ENCODE measurements at regions not wholly inside any gene's neighbourhood (a gene's known extent, or its start where the extent isn't known, plus 50 kb on each side); places are given as distances from the start of the nearest gene placed in this dataset.

- TF ChIP-seq EHMT2 (IDR thresholded peaks at IDR 0.05) (peak; percentile 85; the same call in 1 of the 2 replicates), TCF3 (CRISPR knock-in tag; IDR thresholded peaks at IDR 0.05) (peak; percentile 49), BCOR (IDR thresholded peaks at IDR 0.05) (peak; percentile 75), ZNF707 (CRISPR knock-in tag; conservative IDR thresholded peaks at IDR 0.05) (no peak), BHLHE40 (IDR thresholded peaks at IDR 0.05; ENCODE audit: low read length) (peak; percentile 86), MBD2 (IDR thresholded peaks at IDR 0.05; ENCODE audit: borderline replicate concordance, low read depth) (no peak), JUND (IDR thresholded peaks at IDR 0.05; ENCODE audit: borderline replicate concordance, low read depth, low read length) (peak; percentile 64; the same call in 1 of the 2 replicates), JUND (tag; IDR thresholded peaks at IDR 0.05; ENCODE audit: borderline replicate concordance, low read depth, low read length) (peak; percentile 50; the same call in 1 of the 3 replicates), PHF21A (IDR thresholded peaks at IDR 0.05; ENCODE audit: borderline replicate concordance, low read depth) (no peak; the same call in 1 of the 2 replicates), SRSF7 (optimal IDR thresholded peaks at IDR 0.05; ENCODE audit: low read depth, low read length) (no peak), BACH1 (tag; IDR thresholded peaks at IDR 0.05) (0 out of 2 replicates have a peak, but pooled peaks have one; percentile 31), ATF4 (CRISPR knock-in tag; IDR thresholded peaks at IDR 0.05) (no peak), ZC3H11A (IDR thresholded peaks at IDR 0.05; ENCODE audit: low read depth, low read length) (no peak), GATAD2A (IDR thresholded peaks at IDR 0.05) (peak; percentile 99), ZNF75A (CRISPR knock-in tag; IDR thresholded peaks at IDR 0.05) (no peak), DPF2 (IDR thresholded peaks at IDR 0.05) (peak; percentile 97), SOX6 (IDR thresholded peaks at IDR 0.05) (peak; percentile 88), HLTF (IDR thresholded peaks at IDR 0.05) (peak; percentile 81), ZNF695 (CRISPR knock-in tag; IDR thresholded peaks at IDR 0.05) (no peak), MEF2D (tag; conservative IDR thresholded peaks at IDR 0.05; ENCODE audit: low read depth) (no peak), NFIC (IDR thresholded peaks at IDR 0.05) (peak; percentile 51; the same call in 1 of the 2 replicates), CTCF (IDR thresholded peaks at IDR 0.05 in 2 of 3, conservative IDR thresholded peaks at IDR 0.05 in 1 of 3; ENCODE audit: insufficient read depth in 2 of 3, low read depth in 1 of 3, low read length in 3 of 3) (no peak), CBFB (CRISPR knock-in tag; IDR thresholded peaks at IDR 0.05) (no peak), PHB2 (IDR thresholded peaks at IDR 0.05; ENCODE audit: low read depth) (0 out of 2 replicates have a peak, but pooled peaks have one; percentile 22), ATF1 (CRISPR knock-in tag; IDR thresholded peaks at IDR 0.05) (no peak), ATF1 (tag; IDR thresholded peaks at IDR 0.05) (peak; percentile 75), BDP1 (IDR thresholded peaks at IDR 0.05; ENCODE audit: insufficient read depth, insufficient read length) (no peak)
- TF ChIP-seq, protein P1, sequence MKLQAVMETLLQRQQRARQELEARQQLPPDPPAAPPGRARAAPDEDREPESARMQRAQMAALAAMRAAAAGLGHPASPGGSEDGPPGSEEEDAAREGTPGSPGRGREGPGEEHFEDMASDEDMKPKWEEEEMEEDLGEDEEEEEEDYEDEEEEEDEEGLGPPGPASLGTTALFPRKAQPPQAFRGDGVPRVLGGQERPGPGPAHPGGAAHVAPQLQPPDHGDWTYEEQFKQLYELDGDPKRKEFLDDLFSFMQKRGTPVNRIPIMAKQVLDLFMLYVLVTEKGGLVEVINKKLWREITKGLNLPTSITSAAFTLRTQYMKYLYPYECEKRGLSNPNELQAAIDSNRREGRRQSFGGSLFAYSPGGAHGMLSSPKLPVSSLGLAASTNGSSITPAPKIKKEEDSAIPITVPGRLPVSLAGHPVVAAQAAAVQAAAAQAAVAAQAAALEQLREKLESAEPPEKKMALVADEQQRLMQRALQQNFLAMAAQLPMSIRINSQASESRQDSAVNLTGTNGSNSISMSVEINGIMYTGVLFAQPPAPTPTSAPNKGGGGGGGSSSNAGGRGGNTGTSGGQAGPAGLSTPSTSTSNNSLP (IDR thresholded peaks at IDR 0.05; ENCODE audit: borderline replicate concordance, low read depth, low read length): no peak
- TF ChIP-seq, protein P2, sequence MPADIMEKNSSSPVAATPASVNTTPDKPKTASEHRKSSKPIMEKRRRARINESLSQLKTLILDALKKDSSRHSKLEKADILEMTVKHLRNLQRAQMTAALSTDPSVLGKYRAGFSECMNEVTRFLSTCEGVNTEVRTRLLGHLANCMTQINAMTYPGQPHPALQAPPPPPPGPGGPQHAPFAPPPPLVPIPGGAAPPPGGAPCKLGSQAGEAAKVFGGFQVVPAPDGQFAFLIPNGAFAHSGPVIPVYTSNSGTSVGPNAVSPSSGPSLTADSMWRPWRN (IDR thresholded peaks at IDR 0.05; ENCODE audit: low read depth): peak; percentile 72
Observed at GRCh38 chr7:116417593-116418345, 81.8 kb upstream of the CAV2 start (continued).

Data from K562 (cell line).